Stimulated activated CD4-positive, alpha-beta T cell treated with anti-CD3 and anti-CD28 coated beads, TNF-alpha, amount 100 ng/mL, for 1 hour (primary cell): ENCODE measurements at regions not wholly inside any gene's neighbourhood (a gene's known extent, or its start where the extent isn't known, plus 50 kb on each side); places are given as distances from the start of the nearest gene placed in this dataset.

Experiments used
- DNase-seq, 3 donors: peaks; one replicate each; pipeline ENCODE4 v3.0.0-alpha.2; 2020; ENCODE audit warnings: low read depth in 3 of 3, low spot score in 1 of 3

GRCh38 chr22:48889209-48889830 is 938.4 kb downstream of the BRD1 start:
- no peak for DNase-seq

GRCh38 chr22:48888466-48889208 is 939.0 kb downstream of the BRD1 start:
- no peak for DNase-seq

GRCh38 chr22:48887394-48888332 is 940.0 kb downstream of the BRD1 start:
- DNase-seq = no peak

- DNase-seq = no peak
These were observed 940.9 kb downstream of the BRD1 start for GRCh38 chr22:48886604-48887393.

GRCh38 chr22:48885919-48886305 is 941.8 kb downstream of the BRD1 start:
- DNase-seq = no peak

- DNase-seq = no peak
These were observed 942.3 kb downstream of the BRD1 start for GRCh38 chr22:48885271-48885918.

- no peak for DNase-seq
These were observed 942.9 kb downstream of the BRD1 start for GRCh38 chr22:48884786-48885185.

GRCh38 chr22:48884324-48884723 is 943.3 kb downstream of the BRD1 start:
- DNase-seq = no peak

GRCh38 chr22:48883211-48883960 is 944.3 kb downstream of the BRD1 start:
- DNase-seq = no peak

GRCh38 chr22:48882636-48883200 is 945.0 kb downstream of the BRD1 start:
- no peak for DNase-seq

- DNase-seq = no peak
These were observed 946.2 kb downstream of the BRD1 start for GRCh38 chr22:48881326-48881980.

GRCh38 chr22:48880749-48881148 is 946.9 kb downstream of the BRD1 start:
- DNase-seq = no peak

- DNase-seq = no peak
These were observed 950.7 kb downstream of the BRD1 start for GRCh38 chr22:48876951-48877350.

GRCh38 chr22:48874956-48875355 is 952.7 kb downstream of the BRD1 start:
- no peak for DNase-seq

- no peak for DNase-seq
These were observed 954.5 kb downstream of the BRD1 start for GRCh38 chr22:48873191-48873520.

- no peak for DNase-seq
These were observed 955.1 kb downstream of the BRD1 start for GRCh38 chr22:48872271-48873190.

- no peak for DNase-seq
These were observed 956.4 kb downstream of the BRD1 start for GRCh38 chr22:48871176-48871840.
